SHP77 (cell line): ENCODE measurements at regions not wholly inside any gene's neighbourhood (a gene's known extent, or its start where the extent isn't known, plus 50 kb on each side); places are given as distances from the start of the nearest gene placed in this dataset.
A peak's percentile ranks its signal among the peaks of the same experiment; 100 is the strongest.

Experiments used
- DNase-seq, 2 experiments: peaks; one replicate each; lab custom pipeline; 2025; lab: John Stamatoyannopoulos, UW

DNA sequence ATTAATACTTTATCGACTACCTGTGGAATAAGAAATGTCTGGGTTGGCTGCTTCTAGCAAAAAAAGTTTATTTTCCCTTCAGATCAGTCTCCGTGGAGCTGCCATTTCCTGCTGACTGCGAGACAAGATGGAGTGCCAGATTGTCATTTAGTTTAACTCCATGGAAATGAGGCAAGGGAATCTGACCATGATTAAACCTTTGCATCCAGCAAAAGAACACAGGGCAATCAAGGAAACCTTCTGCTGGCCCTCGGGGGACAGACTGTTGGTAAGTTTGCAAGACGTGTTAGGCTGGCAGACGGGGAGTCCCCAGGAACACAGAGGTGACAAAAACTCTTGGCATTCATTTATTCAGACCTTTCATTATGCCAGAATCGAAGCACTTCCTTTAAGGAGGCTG lies 52.2 kb upstream of the SPACA1 start:
- no peak for DNase-seq

DNA sequence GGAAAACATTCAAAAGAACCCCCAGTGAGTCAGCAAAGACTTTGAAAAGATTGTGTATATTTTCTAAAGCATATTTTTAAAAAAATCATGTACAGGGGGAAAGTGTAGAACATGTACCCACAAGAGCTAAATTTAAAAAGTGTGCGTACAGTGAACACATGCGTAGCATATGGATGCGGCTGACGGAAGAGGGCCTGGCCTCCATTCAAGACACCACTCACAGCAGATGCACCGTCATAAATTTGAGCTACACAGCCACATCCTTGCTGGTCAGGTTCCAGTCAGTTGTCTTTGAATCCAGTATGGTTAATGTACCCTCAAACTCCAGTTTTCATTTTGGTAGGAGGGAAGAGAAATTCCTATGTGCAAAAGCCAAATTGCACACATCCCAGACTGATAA lies 54.3 kb upstream of the SPACA1 start:
- no peak for DNase-seq

DNA sequence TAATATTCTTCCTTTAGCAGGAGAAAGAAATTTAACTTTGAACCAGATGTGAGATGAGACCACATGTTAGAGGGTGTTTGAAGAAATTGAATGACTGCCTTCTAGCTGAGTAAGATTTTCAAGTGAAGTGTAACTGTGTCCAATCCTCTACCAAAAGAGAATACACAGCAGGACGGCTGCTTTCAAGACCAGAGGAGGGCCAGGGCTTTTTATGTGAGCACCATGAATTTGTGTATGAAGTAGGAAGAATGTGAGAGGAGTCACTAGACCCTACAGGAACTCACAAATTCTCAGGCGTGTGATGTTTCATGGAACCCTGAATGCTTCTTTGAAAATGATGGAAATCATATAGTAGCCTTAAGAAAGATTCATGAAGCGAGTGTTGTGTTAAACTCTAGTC lies 56.8 kb upstream of the SPACA1 start:
- DNase-seq: no peak

DNA sequence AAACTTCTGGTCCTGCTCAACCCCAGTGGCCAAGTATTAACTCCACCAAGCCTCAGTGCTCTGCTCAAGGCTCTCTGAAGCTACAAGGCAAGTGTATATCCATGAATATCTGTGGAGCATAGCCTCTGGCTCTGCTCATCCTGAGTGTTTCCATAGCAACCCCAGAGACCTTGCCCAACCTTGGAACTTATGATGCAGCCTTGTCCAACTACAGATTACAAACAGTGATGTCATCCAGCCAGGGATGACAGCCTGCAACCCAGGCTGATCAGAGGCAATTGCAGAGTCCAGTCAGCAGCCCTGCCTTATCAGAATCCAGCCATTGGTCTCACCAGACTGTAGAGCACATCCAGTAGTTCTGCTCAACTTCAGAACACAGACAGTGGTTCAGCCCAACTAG lies 65.5 kb upstream of the SPACA1 start:
- no peak for DNase-seq

DNA sequence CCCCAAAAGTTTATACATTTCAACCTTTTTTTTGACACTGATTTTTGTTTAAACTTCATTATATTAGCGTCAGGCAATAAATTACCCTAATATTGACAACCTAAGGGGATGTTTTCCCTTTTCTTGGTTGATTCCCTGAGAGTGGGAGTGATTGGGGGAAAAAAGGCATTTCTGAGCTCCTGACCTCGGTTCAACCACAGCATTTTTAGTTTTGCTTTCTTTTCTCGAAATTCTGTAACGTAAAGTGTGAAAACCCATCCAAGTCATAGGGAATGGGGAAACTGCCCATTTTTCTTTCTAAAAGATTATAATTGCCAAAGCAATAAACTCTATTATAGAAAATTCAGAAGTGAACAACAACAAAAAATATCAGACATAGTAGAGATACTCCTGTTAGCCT lies 67.9 kb upstream of the SPACA1 start:
- DNase-seq: no peak

DNA sequence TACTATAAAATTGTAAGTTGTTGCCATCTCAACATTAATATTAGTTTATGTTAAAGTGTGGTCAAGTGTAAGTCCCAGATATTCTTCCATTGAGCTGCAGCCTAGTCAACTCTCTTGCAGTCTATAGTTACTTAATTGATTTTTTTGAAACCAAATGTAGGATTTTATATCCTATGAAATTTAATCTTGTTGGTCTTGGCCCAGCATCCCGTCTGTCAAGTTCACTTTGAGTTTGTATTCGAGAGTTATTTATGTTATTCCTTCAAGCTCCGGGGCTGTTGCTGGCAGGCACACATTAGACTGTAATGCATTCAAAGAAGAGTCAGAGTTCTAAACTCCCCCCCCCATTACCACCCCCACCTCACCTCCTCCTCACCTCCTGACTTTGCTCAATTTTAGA lies 71.0 kb upstream of the SPACA1 start:
- no peak for DNase-seq

DNA sequence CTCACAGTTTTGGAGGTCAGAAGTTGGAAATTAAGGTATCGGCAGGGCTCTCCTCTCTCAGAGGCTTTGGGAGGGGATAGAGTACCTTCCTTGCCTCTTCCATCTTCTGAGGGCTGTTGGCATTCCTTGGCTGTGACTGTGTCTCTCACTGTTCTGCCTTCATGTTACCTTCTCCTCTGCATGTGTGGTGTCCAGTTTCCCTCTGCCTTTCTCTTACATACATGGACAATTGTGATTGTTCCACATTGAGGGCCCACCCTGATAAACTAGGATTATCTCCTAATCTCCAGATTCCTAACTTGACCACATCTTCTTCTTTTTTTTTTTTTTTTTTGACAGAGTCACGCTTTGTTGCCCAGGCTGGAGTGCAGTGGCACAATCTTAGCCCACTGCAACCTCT lies 72.1 kb upstream of the SPACA1 start:
- no peak for DNase-seq

DNA sequence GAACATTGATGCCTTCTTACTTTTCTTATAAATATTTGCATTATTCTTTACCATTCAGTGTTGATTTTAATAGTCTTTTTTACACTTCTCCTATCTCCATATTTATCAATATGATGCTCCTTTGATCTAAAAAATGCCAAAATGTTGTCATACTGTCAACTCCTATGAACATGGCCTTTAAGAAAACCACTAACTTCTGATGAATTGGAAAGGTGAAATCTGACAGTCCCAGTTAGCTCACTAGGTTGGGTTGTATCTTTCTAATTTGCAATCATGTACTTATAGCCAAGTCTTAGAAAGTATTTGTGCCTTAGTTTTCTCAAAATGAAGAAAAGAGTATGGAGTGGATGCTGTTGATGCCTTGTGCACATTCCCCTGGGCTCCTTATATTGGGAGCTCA lies 75.4 kb upstream of the SPACA1 start:
- DNase-seq: no peak

DNA sequence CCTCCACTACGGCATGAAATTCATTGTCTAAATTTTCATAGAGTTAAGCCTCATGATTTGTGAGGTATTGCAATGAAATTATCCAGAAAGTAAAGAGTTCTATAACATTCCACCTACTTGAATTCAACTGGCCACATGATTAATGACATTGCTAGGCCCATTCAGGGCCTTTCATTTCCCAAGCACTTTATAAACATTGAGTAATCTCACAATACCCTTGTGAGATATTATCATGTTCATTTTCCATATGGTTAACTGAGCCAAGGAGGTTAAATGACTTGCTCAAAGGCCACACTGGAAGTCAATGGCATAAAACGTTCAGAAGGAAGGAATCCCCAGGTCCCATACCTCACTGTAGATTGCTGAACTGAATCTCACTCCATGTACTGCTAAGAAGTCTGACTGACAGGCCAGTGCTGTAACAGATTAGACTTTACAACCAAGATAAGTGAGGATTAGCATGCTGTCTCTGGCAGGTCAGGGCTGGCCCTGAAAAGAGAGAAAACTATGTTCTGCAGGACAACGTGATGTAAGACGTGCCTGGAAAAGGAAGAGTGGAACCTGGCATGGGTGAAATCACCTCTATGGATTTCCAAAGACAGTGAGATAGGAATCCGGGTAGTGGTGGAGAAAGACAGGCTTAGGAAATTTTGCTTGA lies 75.9 kb upstream of the SPACA1 start:
- no peak for DNase-seq

DNA sequence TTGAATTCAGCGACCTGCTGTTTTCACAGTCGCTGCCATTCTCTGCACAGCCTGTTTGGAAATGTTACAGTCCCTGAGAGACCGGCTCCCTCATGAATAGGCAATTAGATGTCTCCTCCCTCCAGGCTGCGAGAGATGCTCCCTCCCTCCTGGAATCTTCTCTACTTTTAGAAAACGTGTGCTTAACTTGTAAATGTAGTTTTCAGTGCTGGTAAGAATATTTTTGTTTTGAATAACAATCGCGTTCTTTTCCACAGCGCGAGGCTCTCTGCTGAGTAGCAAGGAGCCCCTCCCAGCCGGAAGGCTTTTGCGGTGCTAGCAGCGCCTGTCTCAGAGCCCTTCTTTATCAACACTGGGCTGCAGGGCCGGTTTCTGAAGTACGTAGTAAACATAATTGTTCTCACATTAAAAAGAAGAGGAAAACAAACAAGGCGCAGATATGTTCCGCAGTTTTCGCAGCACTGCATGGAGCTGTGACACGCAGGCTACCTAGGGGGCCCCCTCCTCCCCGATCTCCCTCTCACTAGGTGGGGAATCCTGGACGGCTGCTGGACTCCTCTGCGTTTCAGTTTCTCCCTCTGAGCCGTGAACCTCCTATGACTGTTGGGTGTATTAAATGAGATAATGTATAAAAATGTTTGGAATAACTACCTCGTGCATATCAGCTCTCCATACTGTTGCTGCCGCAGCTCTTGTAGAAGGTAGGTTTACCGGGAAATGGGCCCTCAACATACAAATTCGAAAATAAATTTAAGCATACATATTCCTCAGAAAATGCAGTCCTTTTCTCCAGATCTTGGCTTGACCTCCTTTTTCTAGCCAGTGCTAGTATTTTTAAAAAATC lies 79.0 kb upstream of the SPACA1 start:
- DNase-seq: no peak

DNA sequence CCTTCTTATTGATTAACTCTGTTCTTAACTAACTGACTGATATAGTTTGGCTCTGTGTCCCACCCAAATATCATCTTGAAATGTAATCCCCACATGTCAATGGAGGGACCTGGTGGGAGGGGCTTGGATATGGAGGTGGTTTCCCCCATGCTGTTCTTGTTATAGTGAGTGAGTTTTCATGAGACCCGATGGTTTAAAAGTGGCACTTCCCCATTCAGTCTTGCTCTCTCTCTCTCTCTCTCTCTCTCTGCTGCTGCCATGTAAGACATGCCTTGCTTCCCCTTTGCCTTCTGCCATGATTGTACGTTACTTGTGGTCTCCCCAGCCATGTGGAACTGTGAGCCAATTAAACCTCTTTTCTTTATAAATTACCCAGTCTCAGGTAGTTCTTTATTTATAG lies 81.8 kb upstream of the SPACA1 start:
- DNase-seq: no peak

DNA sequence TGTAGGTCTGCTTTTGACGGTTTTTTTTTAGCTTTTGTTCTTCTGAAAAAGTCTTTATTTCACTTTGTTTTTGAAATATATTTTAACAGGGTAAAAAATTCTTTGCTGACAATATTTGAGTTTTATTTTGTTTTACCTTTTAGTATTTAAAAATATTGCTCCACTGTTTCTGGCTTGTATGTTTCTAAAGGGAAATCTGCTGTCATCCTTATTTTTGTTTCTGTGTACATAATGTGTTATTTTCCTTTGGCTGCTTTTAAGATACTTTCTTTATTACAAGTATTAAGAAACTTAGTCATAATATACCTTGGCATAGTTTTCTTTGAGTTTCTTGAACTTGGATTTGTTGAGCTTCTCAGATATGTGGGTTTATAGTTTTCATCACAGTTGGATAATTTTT lies 88.6 kb upstream of the SPACA1 start:
- no peak for DNase-seq

DNA sequence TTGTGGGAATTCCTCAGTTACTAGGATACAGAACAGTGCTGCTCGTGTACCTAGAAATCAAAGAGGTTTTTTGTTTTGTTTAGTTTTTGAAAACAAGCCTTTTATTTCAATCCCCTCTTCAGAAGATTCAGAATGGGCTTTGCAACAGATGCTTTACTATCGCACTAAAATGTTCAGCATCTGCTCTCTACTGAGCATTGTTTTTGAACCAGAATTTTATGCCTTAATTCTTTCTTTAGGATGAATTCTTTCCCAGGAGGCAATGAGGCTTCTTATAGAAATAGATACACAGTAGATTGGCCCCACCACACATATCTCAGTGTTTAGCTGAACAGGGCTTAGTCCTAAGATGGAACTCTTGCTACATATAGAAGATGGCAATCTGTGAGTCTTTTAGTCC lies 95.9 kb upstream of the SPACA1 start:
- no peak for DNase-seq

DNA sequence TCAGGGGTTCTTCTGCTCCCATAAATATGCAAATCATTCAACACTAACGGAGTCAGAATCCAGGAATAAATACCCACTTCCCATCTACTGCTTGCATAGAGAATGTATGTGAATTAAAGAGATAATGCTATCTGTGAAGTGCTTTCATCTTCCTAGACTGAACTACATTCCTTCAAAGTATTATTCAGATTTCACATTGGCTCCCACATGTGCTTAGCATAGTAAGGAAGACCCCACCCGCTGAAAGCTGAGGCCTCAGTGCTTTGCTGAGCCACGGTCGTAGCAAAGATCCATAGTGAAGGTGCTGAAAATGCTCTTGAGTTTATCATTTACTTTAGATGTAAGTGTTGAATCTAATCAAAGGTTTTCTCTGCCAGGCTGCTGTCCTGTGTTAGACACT lies 97.0 kb upstream of the SPACA1 start:
- no peak for DNase-seq

DNA sequence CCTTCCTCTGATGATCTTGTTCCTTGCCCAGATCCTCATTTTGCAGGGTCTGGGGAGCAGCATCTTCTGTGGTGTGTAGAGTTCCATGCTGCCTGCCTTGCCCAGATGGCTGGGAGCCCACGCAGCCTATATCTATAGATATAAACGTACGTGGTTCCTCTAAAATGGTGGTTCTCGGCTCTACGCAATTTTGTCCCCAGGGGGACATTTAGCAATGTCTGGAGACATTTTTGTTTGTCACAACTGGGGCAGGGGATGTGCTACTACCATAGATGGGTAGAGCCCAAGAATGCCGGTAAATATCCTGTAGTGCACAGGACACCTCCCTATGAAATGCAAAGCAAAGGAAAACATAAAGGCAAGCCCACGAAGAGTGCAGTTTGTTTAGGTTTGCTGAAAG lies 98.4 kb upstream of the SPACA1 start:
- no peak for DNase-seq

DNA sequence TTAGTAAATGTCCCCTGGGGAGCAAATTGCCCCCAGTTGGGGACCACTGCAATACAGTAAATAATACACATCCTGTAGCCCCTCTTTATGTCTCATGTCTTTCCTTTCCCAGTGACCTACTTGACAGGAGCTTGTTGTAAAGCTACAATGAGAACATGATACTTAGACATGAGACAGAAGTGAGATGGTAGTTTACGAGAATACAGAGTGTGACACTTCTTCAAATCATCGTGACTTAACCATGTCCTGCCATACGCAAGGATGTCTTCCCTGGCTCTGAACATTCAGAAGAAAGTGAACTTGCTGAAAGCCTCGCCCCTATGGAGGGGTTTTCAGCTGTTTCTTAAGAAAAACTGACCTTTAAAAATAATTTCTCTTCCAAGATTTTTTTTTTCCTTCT lies 101.0 kb upstream of the SPACA1 start:
- no peak for DNase-seq

DNA sequence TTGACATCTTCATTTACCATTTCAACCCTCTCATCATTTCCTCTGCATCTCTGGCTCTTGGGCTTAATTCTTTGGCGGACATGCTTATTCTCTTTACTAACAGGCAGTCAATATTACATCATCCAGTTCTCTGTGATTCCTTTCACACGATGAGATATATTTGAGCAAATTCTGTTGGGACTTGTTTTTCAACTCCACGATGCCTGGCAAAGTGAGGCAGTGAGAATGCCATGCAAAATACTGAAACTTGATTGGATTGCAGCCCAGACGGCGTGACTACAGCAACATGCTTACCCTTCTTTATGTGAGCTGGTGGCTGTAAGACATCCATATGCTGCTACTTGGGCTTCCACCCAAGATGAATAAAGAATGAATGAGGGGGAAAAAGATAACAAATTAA lies 101.7 kb upstream of the SPACA1 start:
- no peak for DNase-seq

DNA sequence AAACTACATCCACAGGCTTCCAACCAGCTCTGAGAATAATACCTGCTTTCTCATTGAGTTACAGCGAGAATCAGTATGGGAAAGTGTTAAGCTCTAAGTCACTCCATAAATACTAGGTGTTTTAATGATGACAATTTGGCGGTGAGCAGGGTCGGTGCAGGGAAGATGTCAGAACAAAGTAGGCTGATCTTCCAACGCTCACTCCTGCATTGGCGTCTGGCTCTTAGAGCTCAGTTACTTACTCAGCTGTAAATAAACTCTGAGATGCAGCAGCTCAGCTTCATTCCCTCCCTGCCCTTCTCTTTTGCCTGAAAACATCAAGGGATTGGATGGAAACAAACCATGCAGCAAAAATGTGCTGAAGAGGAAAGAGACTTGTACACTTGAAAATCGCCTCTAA lies 102.5 kb upstream of the SPACA1 start:
- no peak for DNase-seq

DNA sequence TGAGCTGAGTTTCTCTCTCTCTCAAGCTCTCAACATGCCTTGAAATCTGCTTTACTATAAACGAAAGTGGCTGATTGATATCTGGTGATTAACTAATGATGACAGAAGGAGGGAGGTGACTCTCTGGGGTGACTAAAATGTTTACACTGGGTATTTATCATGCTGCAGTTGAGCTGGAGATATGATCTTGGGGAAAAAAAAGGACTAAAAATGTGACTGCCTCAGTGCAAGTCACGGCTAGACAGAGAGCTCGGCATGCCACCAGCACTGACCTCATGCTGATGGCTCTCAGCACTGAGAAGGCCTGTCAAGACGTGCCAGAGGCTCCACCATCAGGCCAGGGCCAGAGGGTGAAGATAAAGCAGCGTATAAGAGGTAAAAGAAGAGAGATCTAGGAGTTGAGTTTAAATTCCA lies 103.1 kb upstream of the SPACA1 start:
- DNase-seq: peak in 1 of 2 experiments; percentile 51

DNA sequence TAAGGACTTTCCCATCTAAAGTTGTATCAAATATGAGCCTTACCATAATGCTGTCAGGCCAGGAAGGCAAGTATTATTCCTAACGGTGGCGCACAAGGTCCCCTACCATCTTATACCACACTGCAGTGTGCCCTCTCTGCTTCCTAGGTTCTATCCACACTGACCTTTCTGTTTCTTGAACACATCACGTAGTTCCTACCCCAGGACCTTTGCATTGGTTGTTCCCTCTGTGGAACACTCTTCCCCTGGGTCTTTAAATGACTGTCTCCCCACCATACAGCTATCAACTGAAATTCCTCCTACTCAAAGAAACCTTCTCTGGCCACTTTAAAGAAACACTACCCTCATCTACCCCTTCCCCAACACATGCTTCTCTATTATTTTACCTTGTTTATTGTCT lies 104.5 kb upstream of the SPACA1 start:
- no peak for DNase-seq

DNA sequence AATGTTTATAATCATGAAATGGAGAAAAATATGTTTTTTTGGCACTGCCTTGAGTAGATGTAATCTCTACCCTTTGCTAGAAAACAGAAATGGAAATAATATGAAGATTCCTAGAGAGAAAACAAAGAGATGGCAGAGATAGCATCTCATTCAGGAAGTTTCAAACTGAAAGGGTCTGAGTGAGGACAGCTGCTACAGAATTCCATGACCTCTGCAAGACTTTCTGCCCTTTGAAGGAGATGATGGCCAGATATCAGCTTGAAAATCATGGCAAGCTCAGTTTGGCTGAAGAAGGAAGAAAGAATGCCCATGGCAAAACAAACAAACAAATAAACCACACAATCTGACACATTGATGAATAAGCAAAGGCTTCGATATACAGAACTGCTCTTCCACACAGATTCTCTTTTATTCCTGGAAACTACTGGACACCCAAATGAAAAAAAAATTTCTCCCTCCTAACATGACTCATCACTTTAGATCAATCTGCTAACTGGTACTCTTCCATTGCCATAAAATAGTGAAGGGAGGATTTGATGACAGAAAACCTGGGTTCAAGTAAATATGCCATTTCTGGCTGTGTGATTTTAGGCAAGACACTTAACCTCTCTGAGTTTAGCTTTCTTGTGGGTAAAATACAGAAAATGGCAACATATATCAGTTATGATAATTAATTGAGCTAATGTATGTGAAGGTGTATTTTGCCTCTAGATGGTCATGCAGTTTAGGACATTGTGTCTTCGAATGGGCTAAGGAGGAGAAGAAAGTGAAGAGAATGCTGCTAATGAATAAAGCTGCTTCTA lies 105.9 kb upstream of the SPACA1 start:
- DNase-seq: no peak

DNA sequence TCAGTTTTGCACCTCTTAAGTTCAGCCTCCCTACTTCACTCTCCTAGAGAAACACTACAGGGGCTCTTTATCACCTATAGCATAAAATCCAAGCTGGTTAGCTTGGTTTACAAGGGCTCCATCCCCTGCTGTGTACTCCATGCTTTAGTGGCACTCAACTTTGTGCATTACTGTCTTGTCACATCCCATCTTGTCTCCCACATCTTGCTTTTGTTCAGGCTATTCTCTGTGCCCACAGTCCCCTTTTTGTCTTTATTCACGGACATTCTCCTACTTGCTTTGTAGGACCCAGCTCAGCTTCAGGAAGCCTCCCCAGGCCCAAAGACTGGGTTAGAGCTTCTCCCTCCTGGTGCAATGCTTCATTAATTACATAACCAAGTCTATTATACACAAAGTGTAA lies 107.9 kb upstream of the SPACA1 start:
- DNase-seq: no peak

DNA sequence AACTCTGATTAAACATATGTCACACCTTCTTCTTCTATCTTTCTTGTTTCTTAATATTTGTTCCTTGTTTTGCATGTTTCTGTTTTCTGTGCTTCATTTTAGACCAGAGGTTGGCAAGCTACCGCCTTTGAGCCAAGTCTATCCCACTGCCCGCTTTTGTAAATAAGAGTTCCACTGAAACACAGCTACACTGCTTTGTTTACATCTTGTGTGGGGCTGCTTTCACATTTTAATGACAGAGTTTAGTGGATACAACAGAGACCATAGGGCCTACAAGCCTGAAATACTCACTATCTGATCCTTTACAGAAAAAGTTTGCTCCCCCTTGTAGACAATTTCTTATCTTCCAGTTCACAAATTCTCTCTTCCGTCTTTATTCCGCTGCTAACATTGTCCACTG lies 109.4 kb upstream of the SPACA1 start:
- no peak for DNase-seq
